Hepatocyte (in vitro differentiated cells): ENCODE measurements at regions not wholly inside any gene's neighbourhood (a gene's known extent, or its start where the extent isn't known, plus 50 kb on each side); places are given as distances from the start of the nearest gene placed in this dataset.
"Not testable (repeated sequence)": the region's sequence is repeated elsewhere in the genome, so short reads cannot be mapped to it uniquely, and the experiment has no call there.

Experiments used
- DNase-seq: peaks from one replicate; pipeline ENCODE4 v3.0.0-alpha.2; 2016; ENCODE audit warnings: low spot score
- H2AFZ ChIP-seq: fragments of 200-600 bp; sonication (generic); 2 replicates; pipeline ENCODE4 v1.6.0; 2016; ENCODE audit warnings: antibody characterized with exemption, mild to moderate bottlenecking
- H3K27ac ChIP-seq: fragments of 200-600 bp; sonication (generic); 2 replicates; pipeline ENCODE4 v1.5.1; 2016; ENCODE audit warnings: mild to moderate bottlenecking
- H3K27me3 ChIP-seq: fragments of 200-600 bp; sonication (generic); 2 replicates; pipeline ENCODE4 v1.6.1; 2016
- H3K36me3 ChIP-seq: fragments of 200-600 bp; sonication (generic); replicated peaks from 2 replicates; pipeline ENCODE4 v1.5.1; 2016; ENCODE audit warnings: low read depth; ENCODE audit not compliant: insufficient read depth
- H3K4me1 ChIP-seq: fragments of 200-600 bp; sonication (generic); 2 replicates; pipeline ENCODE4 v1.5.1; 2016; ENCODE audit warnings: mild to moderate bottlenecking, moderate library complexity; ENCODE audit not compliant: insufficient read depth
- H3K4me2 ChIP-seq: fragments of 200-600 bp; sonication (generic); 2 replicates; pipeline ENCODE4 v1.6.0; 2016
- H3K4me3 ChIP-seq: fragments of 200-600 bp; sonication (generic); 2 replicates; pipeline ENCODE4 v1.5.1; 2016; ENCODE audit warnings: mild to moderate bottlenecking
- H3K79me2 ChIP-seq: fragments of 200-600 bp; sonication (generic); 2 replicates; pipeline ENCODE4 v1.6.0; 2017; ENCODE audit warnings: mild to moderate bottlenecking
- H3K9me2 ChIP-seq: fragments of 200-600 bp; sonication (generic); replicated peaks from 2 replicates; pipeline ENCODE4 v1.6.0; 2017; ENCODE audit warnings: mild to moderate bottlenecking; ENCODE audit not compliant: insufficient read depth
- H3K9me3 ChIP-seq: fragments of 200-600 bp; sonication (generic); 2 replicates; pipeline ENCODE4 v1.5.1; 2016; ENCODE audit warnings: low read depth, mild to moderate bottlenecking
- H4K20me1 ChIP-seq: fragments of 200-600 bp; sonication (generic); 2 replicates; pipeline ENCODE4 v1.6.0; 2016; ENCODE audit warnings: mild to moderate bottlenecking; ENCODE audit not compliant: insufficient read depth, poor library complexity, severe bottlenecking
- CTCF ChIP-seq: fragments of 200-600 bp; sonication (generic); IDR thresholded peaks from 2 replicates; pipeline ENCODE4 v1.5.1; 2016; ENCODE audit warnings: antibody characterized with exemption, mild to moderate bottlenecking; ENCODE audit not compliant: poor library complexity
- EZH2 ChIP-seq: fragments of 200-600 bp; sonication (generic); IDR thresholded peaks from 2 replicates; pipeline ENCODE4 v1.6.1; 2016; ENCODE audit warnings: antibody characterized with exemption, mild to moderate bottlenecking, borderline replicate concordance
- EZH2phosphoT487 ChIP-seq: fragments of 200-600 bp; sonication (generic); IDR thresholded peaks from one replicate; pipeline ENCODE4 v1.6.1; 2018; ENCODE audit warnings: antibody characterized with exemption, mild to moderate bottlenecking, low read depth, moderate library complexity; ENCODE audit not compliant: unreplicated experiment, severe bottlenecking
- WGBS: methylation state at CpG from one replicate; pipeline ENCODE4 v1.1.6; 2016; ENCODE audit warnings: low lambda C conversion rate; ENCODE audit errors: missing lambda C conversion rate; 5-methylcytosine and 5-hydroxymethylcytosine counted together

- no peak for DNase-seq
- no peak for TF ChIP-seq EZH2phosphoT487
- TF ChIP-seq CTCF, result no peak
- TF ChIP-seq EZH2, result no peak
Observed at GRCh38 chr17:27091043-27091497, 202.8 kb upstream of the WSB1 start.

GRCh38 chr17:27094179-27094578 lies 199.7 kb upstream of the WSB1 start:
- H3K4me1 ChIP-seq, H3K9me3 ChIP-seq, DNase-seq, H4K20me1 ChIP-seq, H3K4me3 ChIP-seq, H3K4me2 ChIP-seq, H3K79me2 ChIP-seq, H3K27ac ChIP-seq, H3K9me2 ChIP-seq, H2AFZ ChIP-seq, H3K27me3 ChIP-seq, H3K36me3 ChIP-seq: not testable (repeated sequence)
- 74% methylated on average over 1 of the region's 1 CpG for WGBS

More at GRCh38 chr17:27091043-27091497, 202.8 kb upstream of the WSB1 start:
- Histone ChIP-seq H3K9me3 (no peaks in the 10 kb centered on the region), H3K4me3 (no peak overlapping the region), H3K4me1 (no peaks in the 10 kb centered on the region), H3K4me2 (no peak overlapping the region), H3K36me3 (no peaks in the 10 kb centered on the region), H3K27me3 (no peaks in the 10 kb centered on the region), H3K9me2 (no peaks in the 10 kb centered on the region), H3K79me2 (no peaks in the 10 kb centered on the region), H3K27ac (no peak overlapping the region), H2AFZ (no peak overlapping the region), H4K20me1 (no peaks in the 10 kb centered on the region)
- 77% methylated on average over 10 of the region's 11 CpGs for WGBS

GRCh38 chr17:27095821-27096220 lies 198.1 kb upstream of the WSB1 start:
- H3K27ac ChIP-seq, H3K4me3 ChIP-seq, H3K4me2 ChIP-seq, H2AFZ ChIP-seq, H3K9me3 ChIP-seq, H3K4me1 ChIP-seq, DNase-seq, H3K9me2 ChIP-seq, H4K20me1 ChIP-seq, H3K79me2 ChIP-seq, H3K27me3 ChIP-seq, H3K36me3 ChIP-seq: not testable (repeated sequence)
- WGBS, result 88% methylated on average over 4 of the region's 4 CpGs

- WGBS, result 71% methylated on average over 1 of the region's 2 CpGs
- H3K9me3 ChIP-seq, H3K36me3 ChIP-seq, H3K79me2 ChIP-seq, DNase-seq, H2AFZ ChIP-seq, H3K27me3 ChIP-seq, H3K27ac ChIP-seq, H3K4me3 ChIP-seq, H3K9me2 ChIP-seq, H3K4me1 ChIP-seq, H3K4me2 ChIP-seq, H4K20me1 ChIP-seq: not testable (repeated sequence)
Observed at GRCh38 chr17:27099266-27099665, 194.6 kb upstream of the WSB1 start.

- H3K9me3 ChIP-seq, DNase-seq, H3K4me1 ChIP-seq, H3K27me3 ChIP-seq, H3K36me3 ChIP-seq, H4K20me1 ChIP-seq, H3K4me2 ChIP-seq, H3K4me3 ChIP-seq, H3K27ac ChIP-seq, H3K79me2 ChIP-seq, H2AFZ ChIP-seq, H3K9me2 ChIP-seq: not testable (repeated sequence)
- WGBS, result 87% methylated on average over 29 of the region's 31 CpGs
Observed at GRCh38 chr17:27104605-27105221, 189.2 kb upstream of the WSB1 start.
